IMR-90 (cell line): ENCODE measurements at regions not wholly inside any gene's neighbourhood (a gene's known extent, or its start where the extent isn't known, plus 50 kb on each side); places are given as distances from the start of the nearest gene placed in this dataset.

Source experiments
- ATAC-seq: fragments of 200-7000 bp; cut with Tn5 transposase; 2 replicates; pipeline ENCODE4 v1.9.1; 2020; ENCODE audit warnings: low read depth, mild to moderate bottlenecking, moderate library complexity
- BruUV-seq: library from RNA; stranded (reverse); fragments of 400-500 nt; replicated peaks from 2 replicates; lab custom pipeline; 2021; lab: Mats Ljungman, UMichigan
- CTCF ChIA-PET: fragments of 300-600 bp; formaldehyde crosslinking; extraction: SDS; loops from one replicate; lab custom pipeline; 2021; ENCODE audit warnings: antibody characterized with exemption; lab: Yijun Ruan, JAX
- POLR2A ChIA-PET: fragments of 300-600 bp; sonication (Branson Sonifier 250); formaldehyde crosslinking; loops from one replicate; lab custom pipeline; 2022; ENCODE audit warnings: antibody characterized with exemption; ENCODE audit not compliant: unreplicated experiment; lab: Charles Lee
- DNase-seq: peaks from one replicate; pipeline ENCODE4 v3.0.0; 2013
- H2AFZ ChIP-seq: replicated peaks from 2 replicates; pipeline ENCODE3; 2013; ENCODE audit warnings: low read length, mild to moderate bottlenecking; ENCODE audit not compliant: poor library complexity
- H2AK5ac ChIP-seq: 2 replicates; pipeline ENCODE4 v1.6.1; 2013; ENCODE audit warnings: low read depth, low read length, inconsistent platforms
- H2AK9ac ChIP-seq: replicated peaks from 2 replicates; pipeline ENCODE3; 2013; ENCODE audit warnings: mild to moderate bottlenecking, low read depth, low read length, moderate library complexity; ENCODE audit not compliant: poor library complexity
- H2BK120ac ChIP-seq: 2 replicates; pipeline ENCODE4 v1.6.1; 2013; ENCODE audit warnings: low read depth, low read length, inconsistent platforms
- H2BK15ac ChIP-seq: 3 replicates; pipeline ENCODE4 v1.6.1; 2013; ENCODE audit warnings: low read depth, low read length, inconsistent platforms
- H2BK20ac ChIP-seq: 2 replicates; pipeline ENCODE4 v1.6.1; 2013; ENCODE audit warnings: low read depth, mild to moderate bottlenecking, inconsistent platforms, low read length, moderate library complexity
- H2BK5ac ChIP-seq: 2 replicates; pipeline ENCODE4 v1.6.1; 2013; ENCODE audit warnings: mild to moderate bottlenecking, low read depth, low read length, inconsistent platforms; ENCODE audit not compliant: poor library complexity, severe bottlenecking
- H3K14ac ChIP-seq: replicated peaks from 2 replicates; pipeline ENCODE4 v1.6.1; 2013; ENCODE audit warnings: low read depth, low read length, inconsistent platforms
- H3K18ac ChIP-seq: 2 replicates; pipeline ENCODE4 v1.6.1; 2013; ENCODE audit warnings: low read depth, low read length, control low read depth
- H3K23ac ChIP-seq: 2 replicates; pipeline ENCODE4 v1.6.1; 2013; ENCODE audit warnings: low read depth, low read length, inconsistent platforms
- H3K27ac ChIP-seq: 2 replicates; pipeline ENCODE4 v1.5.1; 2013; ENCODE audit warnings: mild to moderate bottlenecking, control low read depth, low read length; ENCODE audit not compliant: insufficient read depth
- H3K27me3 ChIP-seq: 2 replicates; pipeline ENCODE4 v1.6.1; 2013; ENCODE audit warnings: low read length; ENCODE audit not compliant: control insufficient read depth, insufficient read depth
- H3K36me3 ChIP-seq: 2 replicates; pipeline ENCODE4 v1.6.1; 2013; ENCODE audit warnings: low read length, mixed read lengths; ENCODE audit not compliant: control insufficient read depth, insufficient read depth
- H3K4ac ChIP-seq: 2 replicates; pipeline ENCODE4 v1.6.1; 2013; ENCODE audit warnings: low read depth, low read length, inconsistent platforms
- H3K4me1 ChIP-seq: 2 replicates; pipeline ENCODE4 v1.6.1; 2013; ENCODE audit warnings: low read length, mixed read lengths; ENCODE audit not compliant: control insufficient read depth, insufficient read depth
- H3K4me2 ChIP-seq: 2 replicates; pipeline ENCODE4 v1.6.1; 2013; ENCODE audit warnings: low read depth, mild to moderate bottlenecking, control low read depth, low read length, moderate library complexity
- H3K4me3 ChIP-seq: 2 replicates; pipeline ENCODE4 v1.5.1; 2013; ENCODE audit warnings: low read depth, mild to moderate bottlenecking, control low read depth, low read length, moderate library complexity; ENCODE audit not compliant: insufficient read depth
- H3K56ac ChIP-seq: 2 replicates; pipeline ENCODE4 v1.6.1; 2013; ENCODE audit warnings: low read length, inconsistent platforms; ENCODE audit not compliant: insufficient read depth; ENCODE audit errors: extremely low read depth
- H3K79me1 ChIP-seq, 2 experiments: 2 replicates each; pipeline ENCODE4 v1.6.1; 2013; ENCODE audit warnings: low read length in 2 of 2, inconsistent platforms in 1 of 2, low read depth in 1 of 2
- H3K9ac ChIP-seq: 2 replicates; pipeline ENCODE4 v1.6.1; 2013; ENCODE audit warnings: low read depth, low read length, control low read depth
- H3K9me1 ChIP-seq: 2 replicates; pipeline ENCODE4 v1.6.1; 2013; ENCODE audit warnings: low read length, inconsistent platforms; ENCODE audit not compliant: insufficient read depth
- H3K9me3 ChIP-seq: 2 replicates; pipeline ENCODE4 v1.6.1; 2013; ENCODE audit warnings: low read length; ENCODE audit not compliant: control insufficient read depth, insufficient read depth
- H4K20me1 ChIP-seq: 2 replicates; pipeline ENCODE4 v1.6.1; 2013; ENCODE audit warnings: low read length, inconsistent platforms; ENCODE audit not compliant: insufficient read depth
- H4K5ac ChIP-seq: 2 replicates; pipeline ENCODE4 v1.6.1; 2013; ENCODE audit warnings: mild to moderate bottlenecking, low read depth, low read length, control low read depth
- H4K8ac ChIP-seq, 2 experiments: 2 replicates each; pipeline ENCODE4 v1.6.1; 2013; ENCODE audit warnings: low read depth in 2 of 2, low read length in 2 of 2, control low read depth in 1 of 2, inconsistent platforms in 1 of 2
- H4K91ac ChIP-seq: 2 replicates; pipeline ENCODE4 v1.6.1; 2013; ENCODE audit warnings: low read depth, low read length, inconsistent platforms; ENCODE audit not compliant: insufficient read depth
- BHLHE40 ChIP-seq: fragments of 150-350 bp; IDR thresholded peaks from 2 replicates; pipeline ENCODE4 v1.6.1; 2016; ENCODE audit warnings: mild to moderate bottlenecking, low read depth, low read length
- CEBPB ChIP-seq: IDR thresholded peaks from 2 replicates; pipeline ENCODE4 v1.6.1; 2012; ENCODE audit warnings: low read depth, low read length, improper control_type of control experiment
- CHD1 ChIP-seq: IDR thresholded peaks from 2 replicates; pipeline ENCODE4 v1.6.1; 2012; ENCODE audit warnings: low read depth, low read length, improper control_type of control experiment
- FOS ChIP-seq: fragments of 150-350 bp; IDR thresholded peaks from 2 replicates; pipeline ENCODE4 v1.6.1; 2016; ENCODE audit warnings: low read depth, low read length
- MAFK ChIP-seq: IDR thresholded peaks from 2 replicates; pipeline ENCODE4 v1.6.1; 2012; ENCODE audit warnings: low read depth, low read length, improper control_type of control experiment
- MAZ ChIP-seq: IDR thresholded peaks from 2 replicates; pipeline ENCODE4 v1.6.1; 2012; ENCODE audit warnings: low read depth, mild to moderate bottlenecking, low read length, improper control_type of control experiment, moderate library complexity, borderline replicate concordance
- NFE2L2 ChIP-seq: fragments of 150-350 bp; IDR thresholded peaks from 2 replicates; pipeline ENCODE4 v1.6.1; 2016; ENCODE audit warnings: low read depth, mild to moderate bottlenecking, low read length
- POLR2A ChIP-seq: IDR thresholded peaks from 2 replicates; pipeline ENCODE4 v1.6.1; 2012; ENCODE audit warnings: mild to moderate bottlenecking, low read depth, low read length
- RAD21 ChIP-seq: IDR thresholded peaks from 2 replicates; pipeline ENCODE4 v1.6.1; 2012; ENCODE audit warnings: low read length, improper control_type of control experiment
- RCOR1 ChIP-seq: IDR thresholded peaks from 2 replicates; pipeline ENCODE4 v1.6.1; 2012; ENCODE audit warnings: mild to moderate bottlenecking, low read length, improper control_type of control experiment; ENCODE audit not compliant: insufficient replicate concordance
- RFX5 ChIP-seq: IDR thresholded peaks from 2 replicates; pipeline ENCODE4 v1.8.0; 2012; ENCODE audit warnings: low read depth, mild to moderate bottlenecking, low read length, moderate library complexity
- SMC3 ChIP-seq: fragments of 150-350 bp; IDR thresholded peaks from 2 replicates; pipeline ENCODE4 v1.6.1; 2016; ENCODE audit warnings: low read depth, mild to moderate bottlenecking, antibody characterized with exemption, low read length, moderate library complexity
- WGBS, 2 experiments: methylation state at CpG; one replicate each; pipeline versions ENCODE4 v1.1.5 to v1.1.7; 2013; ENCODE audit warnings: missing lambda C conversion rate in 2 of 2; ENCODE audit not compliant: insufficient read length in 1 of 2; ENCODE audit errors: extremely low coverage in 2 of 2; 5-methylcytosine and 5-hydroxymethylcytosine counted together
- dilution Hi-C: fragments of 300-500 bp; cut with HindIII; formaldehyde crosslinking; loops from one replicate; pipeline ENCODE4 v1.14.3; 2018; ENCODE audit warnings: low sequenced_read_pairs; ENCODE audit not compliant: unreplicated experiment
- in situ Hi-C: fragments of 300-500 bp; cut with MboI; formaldehyde crosslinking; loops from 3 replicates; pipeline ENCODE4 v1.14.3; 2019; ENCODE audit warnings: low sequenced_read_pairs, inconsistent platforms, mixed read lengths
- intact Hi-C: fragments of 100-400 bp; cut with micrococcal nuclease; formaldehyde crosslinking; loops from 2 replicates; pipeline ENCODE4 v1.10.0; 2022
- TF ChIP-seq, protein P1 (sequence below): fragments of 150-350 bp; IDR thresholded peaks from 2 replicates; pipeline ENCODE4 v1.6.1; 2016; ENCODE audit warnings: low read depth, mild to moderate bottlenecking, low read length, moderate library complexity, borderline replicate concordance

DNA sequence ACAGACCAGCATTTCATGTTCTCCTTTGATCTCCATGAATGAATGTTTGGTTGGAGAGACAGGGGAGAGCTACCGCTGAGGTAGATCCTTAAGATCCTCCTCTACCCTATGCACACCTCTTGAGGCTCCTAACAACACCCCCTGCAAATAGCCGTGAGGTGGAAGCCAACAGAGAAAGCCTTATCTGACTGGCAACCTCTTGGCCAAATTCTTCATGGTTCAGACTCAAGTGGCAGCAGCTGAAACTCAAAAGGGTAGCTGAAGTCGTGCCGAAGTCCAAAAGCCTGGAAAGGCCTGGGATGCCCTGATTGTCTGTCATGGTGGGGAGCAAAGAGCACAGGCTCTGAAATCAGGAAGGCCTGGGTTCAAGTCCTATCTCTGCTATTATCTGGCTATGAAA, 184.9 kb downstream of the SEC61B start:
- H3K56ac ChIP-seq, result no peak overlapping the region
- CTCF ChIA-PET, result no interaction called here
- no peak overlapping the region for H3K18ac ChIP-seq
- no peak overlapping the region for H2AFZ ChIP-seq
- intact Hi-C loops, result no loop called here
- no peak overlapping the region for H3K4me2 ChIP-seq
- no TSS peak for BruUV-seq
- DNase-seq, result no peak
- H3K4me1 ChIP-seq, result peaks cover 9% of the 10 kb centered on the region
- POLR2A ChIA-PET, result no interaction called here
- peaks cover 12% of the 10 kb centered on the region for H3K9me1 ChIP-seq
- no peak for ATAC-seq
- no peak for TF ChIP-seq SMC3
- TF ChIP-seq, protein P1, sequence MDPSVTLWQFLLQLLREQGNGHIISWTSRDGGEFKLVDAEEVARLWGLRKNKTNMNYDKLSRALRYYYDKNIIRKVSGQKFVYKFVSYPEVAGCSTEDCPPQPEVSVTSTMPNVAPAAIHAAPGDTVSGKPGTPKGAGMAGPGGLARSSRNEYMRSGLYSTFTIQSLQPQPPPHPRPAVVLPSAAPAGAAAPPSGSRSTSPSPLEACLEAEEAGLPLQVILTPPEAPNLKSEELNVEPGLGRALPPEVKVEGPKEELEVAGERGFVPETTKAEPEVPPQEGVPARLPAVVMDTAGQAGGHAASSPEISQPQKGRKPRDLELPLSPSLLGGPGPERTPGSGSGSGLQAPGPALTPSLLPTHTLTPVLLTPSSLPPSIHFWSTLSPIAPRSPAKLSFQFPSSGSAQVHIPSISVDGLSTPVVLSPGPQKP, result no peak
- no peak for TF ChIP-seq NFE2L2
- no peak for TF ChIP-seq CEBPB
- TF ChIP-seq FOS, result no peak
- TF ChIP-seq MAFK, result no peak
- no peak for TF ChIP-seq MAZ
- TF ChIP-seq CHD1, result no peak
- no peak for TF ChIP-seq RFX5
- no peak for TF ChIP-seq BHLHE40
- no peak for TF ChIP-seq RCOR1
- TF ChIP-seq POLR2A, result no peak
- no peak for TF ChIP-seq RAD21
- no peak overlapping the region for H3K27ac ChIP-seq
- 0 out of 2 replicates have a peak overlapping the region, but pooled peaks have one; percentile 31 for H2AK5ac ChIP-seq
- H4K5ac ChIP-seq, result no peak overlapping the region
- no peaks in the 10 kb centered on the region for H3K9me3 ChIP-seq
- no peaks in the 10 kb centered on the region for H4K20me1 ChIP-seq
- H2BK5ac ChIP-seq, result no peak overlapping the region
- H3K79me1 ChIP-seq, result no peaks in the 10 kb centered on the region
- H3K27me3 ChIP-seq, result no peaks in the 10 kb centered on the region
- H2BK20ac ChIP-seq, result no peak overlapping the region
- H3K9ac ChIP-seq, result no peak overlapping the region
- H3K23ac ChIP-seq, result no peak overlapping the region
- H4K8ac ChIP-seq, result no peak overlapping the region
- no peak overlapping the region for H2AK9ac ChIP-seq
- no peak overlapping the region for H2BK120ac ChIP-seq
- no peak overlapping the region for H4K91ac ChIP-seq
- 0 out of 2 replicates have a peak overlapping the region, but pooled peaks have one; percentile 31 for H3K14ac ChIP-seq
- dilution Hi-C loops, result no loop called here
- 94% methylated on average over 2 of the region's 4 CpGs; no CpG with 5 or more reads in 1 of the 2 experiments for WGBS, 2 experiments
- H3K36me3 ChIP-seq, result no peaks in the 10 kb centered on the region
- H3K4me3 ChIP-seq, result no peak overlapping the region
- H3K4ac ChIP-seq, result no peak overlapping the region
- in situ Hi-C loops, result no loop called here
- no peak overlapping the region for H2BK15ac ChIP-seq
